Uterus (tissue), 3 donors: ENCODE measurements at regions not wholly inside any gene's neighbourhood (a gene's known extent, or its start where the extent isn't known, plus 50 kb on each side); places are given as distances from the start of the nearest gene placed in this dataset.

Source experiments
- DNase-seq, 2 donors: peaks; one replicate each; pipeline ENCODE4 v3.0.0-alpha.2; 2019 to 2020
- H3K27ac ChIP-seq, 2 donors: fragments of 200-600 bp; sonication (generic); 1 replicate in 1 of 2; 2 replicates in 1 of 2; pipeline ENCODE4 v1.5.1; 2016 to 2018
- H3K27me3 ChIP-seq, 2 donors: fragments of 200-600 bp; sonication (generic); one replicate each; pipeline ENCODE4 v1.5.1; 2018 to 2019; ENCODE audit warnings: control low read depth in 1 of 2
- H3K36me3 ChIP-seq, 2 donors: fragments of 200-600 bp; sonication (generic); one replicate each; pipeline ENCODE4 v1.5.1; 2019; ENCODE audit warnings: control low read depth in 1 of 2
- H3K4me1 ChIP-seq, 2 donors: fragments of 200-600 bp; sonication (generic); one replicate each; pipeline ENCODE4 v1.5.1; 2018 to 2019; ENCODE audit warnings: control low read depth in 1 of 2
- H3K4me3 ChIP-seq, 2 donors: fragments of 200-600 bp; sonication (generic); 1 replicate in 1 of 2; 2 replicates in 1 of 2; pipeline ENCODE4 v1.5.1; 2018 to 2019; ENCODE audit warnings: mild to moderate bottlenecking in 1 of 2
- H3K9me3 ChIP-seq, 2 donors: fragments of 200-600 bp; sonication (generic); one replicate each; pipeline ENCODE4 v1.5.1; 2019; ENCODE audit warnings: control low read depth in 1 of 2
- POLR2A ChIP-seq, 2 donors: fragments of 450-650 bp; IDR thresholded peaks; one replicate each; pipeline ENCODE4 v1.6.1; 2016; ENCODE audit warnings: antibody characterized with exemption in 2 of 2, mild to moderate bottlenecking in 1 of 2, moderate library complexity in 1 of 2
- intact Hi-C: fragments of 100-400 bp; cut with DNase I; formaldehyde crosslinking; loops from one replicate; pipeline ENCODE4 v1.15.1; 2023; ENCODE audit warnings: low total_unique reads
- TF ChIP-seq, protein P1 (sequence below), 4 experiments: fragments of 200-600 bp in 2 of 4; fragments of 450-650 bp in 2 of 4; sonication (generic) in 2 of 4; IDR thresholded peaks; one replicate each; pipeline ENCODE4 v1.5.1; 2016 to 2019; ENCODE audit warnings: antibody characterized with exemption in 4 of 4, mild to moderate bottlenecking in 2 of 4, moderate library complexity in 1 of 4
- donor health status: DM: yes; HTN: yes; CAD: no.

DNA sequence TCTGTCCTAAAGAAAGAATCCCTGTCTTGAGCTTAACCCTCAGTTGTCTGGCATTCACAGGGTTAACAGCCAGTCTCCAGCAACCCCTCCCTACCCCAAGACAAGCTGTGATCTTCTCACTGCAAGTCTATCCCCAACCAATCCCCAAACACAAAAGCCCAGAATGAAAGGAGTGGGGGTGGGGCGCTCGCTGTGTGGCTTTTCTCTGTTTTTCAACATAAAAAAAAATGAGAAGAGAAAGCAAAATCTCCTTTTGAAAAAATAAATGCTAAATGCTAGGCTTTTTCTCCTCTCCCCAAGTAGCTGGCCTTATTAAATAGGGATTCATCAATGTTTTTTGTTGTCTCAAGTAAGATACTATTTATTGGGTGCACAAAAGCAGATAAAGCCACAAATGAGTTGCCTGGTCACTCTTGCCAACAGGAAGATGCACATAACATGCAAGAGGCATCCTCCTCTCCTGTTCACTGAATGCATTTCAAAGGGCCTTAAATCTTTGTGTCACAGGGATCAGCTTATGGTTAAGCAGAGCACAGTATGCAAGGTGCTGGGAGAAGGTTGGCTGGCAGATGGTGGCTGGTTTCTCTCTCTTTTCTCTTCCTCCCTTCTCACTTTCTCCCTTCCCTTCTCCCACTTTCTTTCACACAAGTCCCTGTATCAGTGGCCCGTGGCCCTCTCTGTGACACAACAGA, 225.6 kb downstream of the CMPK2 start:
- Histone ChIP-seq H3K9me3 (no peaks in the 10 kb centered on the region), H3K4me3 (no peak overlapping the region), H3K27me3 (no peaks in the 10 kb centered on the region), H3K36me3 (no peaks in the 10 kb centered on the region), H3K27ac (no peak overlapping the region), H3K4me1 (no peaks in the 10 kb centered on the region)
- DNase-seq = no peak
- intact Hi-C loops = no loop called here
- no peak for TF ChIP-seq POLR2A (IDR thresholded peaks at IDR 0.05)
- TF ChIP-seq, protein P1, sequence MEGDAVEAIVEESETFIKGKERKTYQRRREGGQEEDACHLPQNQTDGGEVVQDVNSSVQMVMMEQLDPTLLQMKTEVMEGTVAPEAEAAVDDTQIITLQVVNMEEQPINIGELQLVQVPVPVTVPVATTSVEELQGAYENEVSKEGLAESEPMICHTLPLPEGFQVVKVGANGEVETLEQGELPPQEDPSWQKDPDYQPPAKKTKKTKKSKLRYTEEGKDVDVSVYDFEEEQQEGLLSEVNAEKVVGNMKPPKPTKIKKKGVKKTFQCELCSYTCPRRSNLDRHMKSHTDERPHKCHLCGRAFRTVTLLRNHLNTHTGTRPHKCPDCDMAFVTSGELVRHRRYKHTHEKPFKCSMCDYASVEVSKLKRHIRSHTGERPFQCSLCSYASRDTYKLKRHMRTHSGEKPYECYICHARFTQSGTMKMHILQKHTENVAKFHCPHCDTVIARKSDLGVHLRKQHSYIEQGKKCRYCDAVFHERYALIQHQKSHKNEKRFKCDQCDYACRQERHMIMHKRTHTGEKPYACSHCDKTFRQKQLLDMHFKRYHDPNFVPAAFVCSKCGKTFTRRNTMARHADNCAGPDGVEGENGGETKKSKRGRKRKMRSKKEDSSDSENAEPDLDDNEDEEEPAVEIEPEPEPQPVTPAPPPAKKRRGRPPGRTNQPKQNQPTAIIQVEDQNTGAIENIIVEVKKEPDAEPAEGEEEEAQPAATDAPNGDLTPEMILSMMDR (IDR thresholded peaks at IDR 0.05) = no peak

DNA sequence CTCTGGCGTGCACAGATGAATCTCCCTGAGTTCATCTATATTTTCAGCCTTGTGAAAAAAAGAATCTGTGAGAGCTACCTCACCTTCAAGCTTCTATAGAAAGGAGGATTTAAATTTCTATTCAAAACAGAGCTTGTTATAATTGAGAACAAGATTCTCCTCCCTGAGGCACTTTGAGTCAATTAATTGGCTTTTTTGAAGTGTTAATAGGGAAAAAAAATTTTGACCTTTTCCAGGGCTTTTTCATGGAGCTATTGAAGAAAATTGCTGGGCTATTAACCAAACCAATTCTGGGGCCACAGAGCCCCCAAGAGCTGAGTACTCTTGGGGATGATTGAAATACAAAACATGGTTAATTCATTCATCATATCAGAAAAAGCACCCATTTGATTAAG, 225.1 kb downstream of the CMPK2 start:
- Histone ChIP-seq H3K36me3 (no peaks in the 10 kb centered on the region), H3K27me3 (no peaks in the 10 kb centered on the region), H3K4me1 (no peaks in the 10 kb centered on the region), H3K27ac (no peak overlapping the region), H3K4me3 (no peak overlapping the region), H3K9me3 (no peaks in the 10 kb centered on the region)
- no peak for DNase-seq
- intact Hi-C loops = no loop called here
- TF ChIP-seq POLR2A (IDR thresholded peaks at IDR 0.05) = no peak
- TF ChIP-seq, protein P1 (IDR thresholded peaks at IDR 0.05) = no peak

GRCh38 chr2:6641956-6642355, 223.8 kb downstream of the CMPK2 start:
- H3K9me3 ChIP-seq = no peaks in the 10 kb centered on the region
- TF ChIP-seq, protein P1 (IDR thresholded peaks at IDR 0.05) = no peak
- no peak for TF ChIP-seq POLR2A (IDR thresholded peaks at IDR 0.05)
- no peak for DNase-seq
- no peaks in the 10 kb centered on the region for H3K27me3 ChIP-seq
- H3K4me3 ChIP-seq = no peak overlapping the region
- no peak overlapping the region for H3K27ac ChIP-seq
- no peaks in the 10 kb centered on the region for H3K36me3 ChIP-seq
- intact Hi-C loops = no loop called here
- no peaks in the 10 kb centered on the region for H3K4me1 ChIP-seq

DNA sequence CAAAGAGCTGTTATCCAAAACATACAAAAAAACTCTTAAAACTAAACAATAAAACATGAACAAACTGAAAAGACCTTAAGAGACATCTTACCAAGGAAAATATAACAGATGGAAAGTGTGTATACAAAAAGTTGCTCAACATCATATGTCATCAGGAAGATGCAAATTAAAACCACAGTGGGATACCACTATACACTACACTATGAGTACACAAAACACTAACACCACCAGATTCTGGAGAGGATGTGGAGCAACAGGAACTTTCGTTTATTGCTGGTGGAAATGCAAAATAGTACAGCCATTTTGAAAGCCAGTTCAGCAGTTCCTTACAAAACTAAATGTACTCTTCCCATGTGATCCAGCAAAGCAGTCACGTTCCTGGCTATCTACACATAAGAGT, 221.4 kb downstream of the CMPK2 start:
- no peaks in the 10 kb centered on the region for H3K9me3 ChIP-seq
- DNase-seq = no peak
- no peaks in the 10 kb centered on the region for H3K36me3 ChIP-seq
- H3K27me3 ChIP-seq = no peaks in the 10 kb centered on the region
- no peak overlapping the region for H3K27ac ChIP-seq
- TF ChIP-seq, protein P1 (IDR thresholded peaks at IDR 0.05) = no peak
- no peak for TF ChIP-seq POLR2A (IDR thresholded peaks at IDR 0.05)
- no peak overlapping the region for H3K4me3 ChIP-seq
- intact Hi-C loops = no loop called here
- no peaks in the 10 kb centered on the region for H3K4me1 ChIP-seq

GRCh38 chr2:6645004-6645403, 220.7 kb downstream of the CMPK2 start:
- no peak overlapping the region for H3K4me3 ChIP-seq
- intact Hi-C loops = no loop called here
- no peak overlapping the region for H3K27ac ChIP-seq
- no peaks in the 10 kb centered on the region for H3K27me3 ChIP-seq
- DNase-seq = no peak
- H3K36me3 ChIP-seq = no peaks in the 10 kb centered on the region
- no peak for TF ChIP-seq POLR2A (IDR thresholded peaks at IDR 0.05)
- TF ChIP-seq, protein P1 (IDR thresholded peaks at IDR 0.05) = no peak
- no peaks in the 10 kb centered on the region for H3K4me1 ChIP-seq
- no peaks in the 10 kb centered on the region for H3K9me3 ChIP-seq
